GM19452 (cell line): ENCODE measurements at regions not wholly inside any gene's neighbourhood (a gene's known extent, or its start where the extent isn't known, plus 50 kb on each side); places are given as distances from the start of the nearest gene placed in this dataset.

Experiments
- ATAC-seq: cut with Tn5 transposase; IDR thresholded peaks from one replicate; pipeline ENCODE4 v1.9.1; 2021; ENCODE audit not compliant: unreplicated experiment

GRCh38 chr1:81496349-81496748, 304.4 kb upstream of the ADGRL2 start:
- no peak for ATAC-seq

GRCh38 chr1:81493102-81493869, 307.4 kb upstream of the ADGRL2 start:
- ATAC-seq = no peak

GRCh38 chr1:81492628-81493027, 308.1 kb upstream of the ADGRL2 start:
- ATAC-seq = no peak

GRCh38 chr1:81490614-81491013, 310.1 kb upstream of the ADGRL2 start:
- ATAC-seq = no peak

- no peak for ATAC-seq
Observed at GRCh38 chr1:81489372-81489934, 311.3 kb upstream of the ADGRL2 start.

GRCh38 chr1:81484284-81484683, 316.4 kb upstream of the ADGRL2 start:
- ATAC-seq = no peak

GRCh38 chr1:81478219-81478618, 322.5 kb upstream of the ADGRL2 start:
- ATAC-seq = no peak

GRCh38 chr1:81477710-81478109, 323.0 kb upstream of the ADGRL2 start:
- no peak for ATAC-seq

- ATAC-seq = no peak
Observed at GRCh38 chr1:81472387-81472786, 328.3 kb upstream of the ADGRL2 start.

GRCh38 chr1:81471255-81471654, 329.5 kb upstream of the ADGRL2 start:
- ATAC-seq = no peak

GRCh38 chr1:81470275-81470674, 330.5 kb upstream of the ADGRL2 start:
- ATAC-seq = no peak

GRCh38 chr1:81467383-81467782, 333.4 kb upstream of the ADGRL2 start:
- no peak for ATAC-seq

GRCh38 chr1:81466961-81467360, 333.8 kb upstream of the ADGRL2 start:
- no peak for ATAC-seq

- ATAC-seq = no peak
Observed at GRCh38 chr1:81463936-81464837, 336.5 kb upstream of the ADGRL2 start.

GRCh38 chr1:81459043-81459442, 341.7 kb upstream of the ADGRL2 start:
- no peak for ATAC-seq

- no peak for ATAC-seq
Observed at GRCh38 chr1:81458186-81458585, 342.5 kb upstream of the ADGRL2 start.

- no peak for ATAC-seq
Observed at GRCh38 chr1:81455481-81455880, 345.3 kb upstream of the ADGRL2 start.

GRCh38 chr1:81453971-81454370, 346.8 kb upstream of the ADGRL2 start:
- no peak for ATAC-seq

- no peak for ATAC-seq
Observed at GRCh38 chr1:81453367-81453703, 347.4 kb upstream of the ADGRL2 start.

- no peak for ATAC-seq
Observed at GRCh38 chr1:81452693-81453366, 347.9 kb upstream of the ADGRL2 start.

GRCh38 chr1:81449786-81450185, 350.9 kb upstream of the ADGRL2 start:
- no peak for ATAC-seq
